Mucosa of descending colon (tissue), 3 donors: ENCODE measurements at regions not wholly inside any gene's neighbourhood (a gene's known extent, or its start where the extent isn't known, plus 50 kb on each side); places are given as distances from the start of the nearest gene placed in this dataset.
"Not testable (repeated sequence)": the region's sequence is repeated elsewhere in the genome, so short reads cannot be mapped to it uniquely, and the experiment has no call there.

Source experiments
- ATAC-seq: fragments of 200-7000 bp; cut with Tn5 transposase; one replicate; pipeline ENCODE4 v1.9.1; 2020; ENCODE audit warnings: mild to moderate bottlenecking, moderate library complexity
- DNase-seq, 3 donors: peaks; one replicate each; pipeline ENCODE4 v3.0.0-alpha.2; 2020
- H3K36me3 ChIP-seq: fragments of 200-600 bp; one replicate; pipeline ENCODE4 v1.8.0; 2021; ENCODE audit warnings: low read depth, mild to moderate bottlenecking
- H3K4me1 ChIP-seq: fragments of 200-600 bp; one replicate; pipeline ENCODE4 v1.8.0; 2021; ENCODE audit warnings: low read depth, mild to moderate bottlenecking
- H3K4me3 ChIP-seq: fragments of 200-600 bp; one replicate; pipeline ENCODE4 v1.8.0; 2021; ENCODE audit warnings: mild to moderate bottlenecking
- H3K9me3 ChIP-seq: fragments of 200-600 bp; one replicate; pipeline ENCODE4 v1.8.0; 2021; ENCODE audit warnings: mild to moderate bottlenecking
- intact Hi-C, 2 donors: fragments of 100-400 bp; cut with DNase I in 1 of 2; cut with micrococcal nuclease in 1 of 2; formaldehyde crosslinking; loops; one replicate each; pipeline versions ENCODE4 v1.11.0 to v1.11.1; 2022; cut with DNase I, micrococcal nuclease
- TF ChIP-seq, protein P1 (sequence below): fragments of 200-600 bp; IDR thresholded peaks from one replicate; pipeline ENCODE4 v1.8.0; 2022; ENCODE audit warnings: antibody characterized with exemption, mild to moderate bottlenecking
- donor health status: DM: no; HTN: no; CAD: no; lungs with moderate emphysema.
- donor health status: DM: no; HTN: no; CAD: no.
- donor health status: DM: no; HTN: yes; CAD: no.

DNA sequence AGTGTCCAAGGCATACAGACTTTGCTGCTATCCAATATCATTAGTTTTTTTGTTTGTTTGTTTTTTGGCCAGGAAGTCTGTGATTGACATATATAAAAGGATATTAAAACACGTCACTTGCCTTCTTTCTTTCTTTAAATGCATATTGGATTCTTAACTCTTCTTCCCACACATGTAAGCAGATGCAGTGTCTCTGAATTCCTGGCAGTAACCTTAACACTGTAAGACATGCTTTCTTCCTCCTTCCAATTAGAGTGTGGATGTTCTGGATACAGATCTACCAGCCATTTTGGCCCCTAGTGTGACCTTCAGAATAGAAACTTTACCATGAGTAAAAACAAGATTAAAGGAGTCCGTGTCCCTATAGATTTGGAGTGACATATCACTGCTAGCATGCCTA, 967.4 kb upstream of the PRR20A start:
- DNase-seq (no peak), ATAC-seq (no peak)
- H3K4me3 ChIP-seq = no peak overlapping the region
- intact Hi-C loops = no loop called here
- TF ChIP-seq, protein P1, sequence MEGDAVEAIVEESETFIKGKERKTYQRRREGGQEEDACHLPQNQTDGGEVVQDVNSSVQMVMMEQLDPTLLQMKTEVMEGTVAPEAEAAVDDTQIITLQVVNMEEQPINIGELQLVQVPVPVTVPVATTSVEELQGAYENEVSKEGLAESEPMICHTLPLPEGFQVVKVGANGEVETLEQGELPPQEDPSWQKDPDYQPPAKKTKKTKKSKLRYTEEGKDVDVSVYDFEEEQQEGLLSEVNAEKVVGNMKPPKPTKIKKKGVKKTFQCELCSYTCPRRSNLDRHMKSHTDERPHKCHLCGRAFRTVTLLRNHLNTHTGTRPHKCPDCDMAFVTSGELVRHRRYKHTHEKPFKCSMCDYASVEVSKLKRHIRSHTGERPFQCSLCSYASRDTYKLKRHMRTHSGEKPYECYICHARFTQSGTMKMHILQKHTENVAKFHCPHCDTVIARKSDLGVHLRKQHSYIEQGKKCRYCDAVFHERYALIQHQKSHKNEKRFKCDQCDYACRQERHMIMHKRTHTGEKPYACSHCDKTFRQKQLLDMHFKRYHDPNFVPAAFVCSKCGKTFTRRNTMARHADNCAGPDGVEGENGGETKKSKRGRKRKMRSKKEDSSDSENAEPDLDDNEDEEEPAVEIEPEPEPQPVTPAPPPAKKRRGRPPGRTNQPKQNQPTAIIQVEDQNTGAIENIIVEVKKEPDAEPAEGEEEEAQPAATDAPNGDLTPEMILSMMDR = no peak
- no peaks in the 10 kb centered on the region for H3K4me1 ChIP-seq
- H3K36me3 ChIP-seq = no peaks in the 10 kb centered on the region
- H3K9me3 ChIP-seq = peaks cover 46% of the 10 kb centered on the region

DNA sequence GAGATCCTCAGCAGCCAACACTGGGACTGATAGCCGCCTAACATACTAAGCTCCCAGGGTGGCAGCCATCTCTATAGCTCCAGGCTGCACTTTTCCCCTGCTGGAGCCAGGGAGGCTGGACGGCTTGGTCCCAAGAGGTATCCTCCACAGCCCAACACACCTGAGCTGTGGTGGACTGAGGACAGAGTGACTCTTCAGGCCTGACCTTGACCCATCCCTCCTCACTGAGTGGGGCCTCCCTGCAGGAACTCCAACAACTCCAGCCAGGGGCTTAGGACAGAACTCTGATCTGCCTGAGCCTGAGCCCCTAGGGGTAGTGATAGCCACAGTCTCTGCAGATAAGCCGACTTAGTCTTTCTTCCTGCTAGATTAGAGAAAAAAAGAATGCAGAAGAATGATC, 958.1 kb upstream of the PRR20A start:
- ATAC-seq = no peak
- no peaks in the 10 kb centered on the region for H3K36me3 ChIP-seq
- intact Hi-C loops = no loop called here
- TF ChIP-seq, protein P1 = no peak
- DNase-seq = peak in 1 of 3 donors; percentile 17
- H3K9me3 ChIP-seq = peaks cover 47% of the 10 kb centered on the region
- no peak overlapping the region for H3K4me3 ChIP-seq
- H3K4me1 ChIP-seq = no peaks in the 10 kb centered on the region

DNA sequence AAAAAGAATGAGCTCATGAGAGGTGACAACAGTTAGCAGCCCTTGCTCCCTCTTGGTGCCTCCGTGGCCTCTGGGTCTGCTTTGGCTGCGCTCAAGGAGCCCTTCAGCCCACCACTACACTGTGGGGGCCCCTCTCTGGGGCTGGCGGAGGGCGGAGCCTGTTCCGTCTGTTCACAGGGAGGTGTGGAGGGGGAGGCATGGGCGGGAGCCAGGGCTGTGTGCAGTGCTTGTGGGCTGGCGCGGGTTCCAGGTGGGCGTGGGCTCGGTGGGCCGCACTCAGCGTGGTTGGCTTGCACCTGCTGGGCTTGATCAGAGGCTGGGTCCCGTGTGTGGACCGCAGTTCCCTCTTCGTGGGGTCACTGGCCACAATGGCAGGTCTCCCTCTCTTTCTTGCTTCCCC, 953.4 kb upstream of the PRR20A start:
- peaks cover 35% of the 10 kb centered on the region for H3K9me3 ChIP-seq
- DNase-seq = peak in 1 of 3 donors; percentile 28
- intact Hi-C loops = no loop called here
- no peak for ATAC-seq
- no peaks in the 10 kb centered on the region for H3K4me1 ChIP-seq
- H3K36me3 ChIP-seq = no peaks in the 10 kb centered on the region
- no peak overlapping the region for H3K4me3 ChIP-seq
- TF ChIP-seq, protein P1 = no peak

DNA sequence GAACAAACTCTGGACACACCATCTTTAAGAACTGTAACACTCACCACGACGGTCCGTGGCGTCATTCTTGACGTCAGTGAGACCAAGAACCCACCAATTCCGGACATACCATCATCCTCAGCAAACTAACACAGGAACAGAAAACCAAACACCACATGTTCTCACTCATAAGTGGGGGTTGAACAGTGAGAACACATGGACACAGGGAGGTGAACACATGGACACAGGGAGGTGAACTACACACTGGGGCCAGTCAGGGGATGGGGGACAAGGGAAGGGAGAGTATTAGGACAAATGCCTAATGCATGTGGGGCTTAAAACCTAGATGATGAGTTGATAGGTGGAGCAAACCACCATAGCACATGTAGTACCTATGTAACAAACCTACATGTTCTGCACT, 952.1 kb upstream of the PRR20A start:
- intact Hi-C loops, H3K4me1 ChIP-seq, H3K36me3 ChIP-seq, H3K4me3 ChIP-seq, ATAC-seq, DNase-seq: not testable (repeated sequence)
- peaks cover 31% of the 10 kb centered on the region for H3K9me3 ChIP-seq

DNA sequence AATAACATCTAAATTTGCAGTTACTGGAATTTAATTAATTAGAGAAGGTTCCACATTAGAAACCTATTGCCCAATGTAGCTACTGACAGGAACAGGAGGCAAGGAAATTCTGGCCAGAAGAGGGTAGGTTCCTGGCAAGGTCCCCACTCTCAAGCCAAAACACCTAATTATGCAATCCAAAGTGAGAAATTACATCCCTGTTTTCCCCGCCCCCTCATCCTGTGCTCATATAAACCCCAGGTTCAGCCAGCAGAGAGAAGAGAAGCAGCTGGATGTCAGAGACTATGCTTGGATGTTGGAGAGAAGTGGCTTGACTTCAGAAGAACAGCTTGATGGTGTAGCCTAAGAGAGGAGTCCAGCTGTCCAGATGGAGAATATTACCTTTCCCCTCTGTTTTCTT, 951.3 kb upstream of the PRR20A start:
- Histone ChIP-seq H3K9me3 (peaks cover 28% of the 10 kb centered on the region), H3K4me1 (no peaks in the 10 kb centered on the region), H3K36me3 (no peaks in the 10 kb centered on the region), H3K4me3 (no peak overlapping the region)
- DNase-seq (no peak), ATAC-seq (no peak)
- intact Hi-C loops = no loop called here
- TF ChIP-seq, protein P1 = no peak

DNA sequence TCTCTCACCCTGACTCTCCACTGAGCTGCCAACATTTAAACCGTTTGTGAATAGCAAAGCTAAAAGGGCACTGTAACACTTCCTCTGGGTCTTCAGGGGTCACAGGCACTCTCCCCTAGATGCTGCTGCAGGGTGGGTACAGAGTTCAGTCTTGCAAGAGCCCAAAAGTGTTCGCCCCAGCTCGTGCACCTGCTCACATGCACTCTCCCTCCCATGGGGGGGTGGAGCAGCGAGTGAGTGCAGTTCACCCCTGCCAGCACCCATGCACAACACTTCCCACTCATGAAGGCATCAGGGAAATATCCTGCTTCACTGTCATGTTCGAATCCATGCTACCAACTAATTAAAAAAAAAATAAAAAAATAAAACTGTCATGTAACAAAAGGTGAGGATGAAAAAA, 950.7 kb upstream of the PRR20A start:
- DNase-seq = peak in 1 of 3 donors; percentile 15
- intact Hi-C loops = no loop called here
- H3K4me3 ChIP-seq = no peak overlapping the region
- no peaks in the 10 kb centered on the region for H3K4me1 ChIP-seq
- TF ChIP-seq, protein P1 = no peak
- ATAC-seq = no peak
- H3K36me3 ChIP-seq = no peaks in the 10 kb centered on the region
- H3K9me3 ChIP-seq = peaks cover 26% of the 10 kb centered on the region
